Ishikawa (cell line): ENCODE measurements at regions not wholly inside any gene's neighbourhood (a gene's known extent, or its start where the extent isn't known, plus 50 kb on each side); places are given as distances from the start of the nearest gene placed in this dataset.

Source experiments
- CEBPB ChIP-seq: IDR thresholded peaks from 2 replicates; pipeline ENCODE4 v1.6.1; 2012
- CREB1 ChIP-seq: IDR thresholded peaks from 2 replicates; pipeline ENCODE4 v1.6.1; 2012; ENCODE audit warnings: low read depth
- EGR1 ChIP-seq: IDR thresholded peaks from 2 replicates; pipeline ENCODE4 v1.6.1; 2012
- EP300 ChIP-seq: IDR thresholded peaks from 2 replicates; pipeline ENCODE4 v1.6.1; 2012; ENCODE audit warnings: borderline replicate concordance
- FOXM1 ChIP-seq: IDR thresholded peaks from 2 replicates; pipeline ENCODE4 v1.6.1; 2012; ENCODE audit warnings: low read depth, borderline replicate concordance
- NFIC ChIP-seq: IDR thresholded peaks from 2 replicates; pipeline ENCODE4 v1.6.1; 2012
- RAD21 ChIP-seq: IDR thresholded peaks from 2 replicates; pipeline ENCODE4 v1.6.1; 2012; ENCODE audit warnings: low read depth
- TAF1 ChIP-seq: IDR thresholded peaks from 2 replicates; pipeline ENCODE4 v1.6.1; 2012; ENCODE audit warnings: low read depth, mild to moderate bottlenecking
- TCF12 ChIP-seq: IDR thresholded peaks from 2 replicates; pipeline ENCODE4 v1.6.1; 2012; ENCODE audit warnings: low read depth
- TEAD4 ChIP-seq: IDR thresholded peaks from 2 replicates; pipeline ENCODE4 v1.6.1; 2012
- YY1 ChIP-seq: IDR thresholded peaks from 2 replicates; pipeline ENCODE4 v1.6.1; 2012; ENCODE audit warnings: low read depth
- ZBTB7A ChIP-seq: IDR thresholded peaks from 2 replicates; pipeline ENCODE4 v1.6.1; 2012; ENCODE audit warnings: low read depth
- TF ChIP-seq, protein P1 (sequence below): IDR thresholded peaks from 2 replicates; pipeline ENCODE4 v1.6.1; 2012
- TF ChIP-seq, protein P2 (sequence below): IDR thresholded peaks from 2 replicates; pipeline ENCODE4 v1.6.1; 2012; ENCODE audit warnings: low read depth, mild to moderate bottlenecking
- TF ChIP-seq, protein P3 (sequence below): IDR thresholded peaks from 2 replicates; pipeline ENCODE4 v1.6.1; 2012

DNA sequence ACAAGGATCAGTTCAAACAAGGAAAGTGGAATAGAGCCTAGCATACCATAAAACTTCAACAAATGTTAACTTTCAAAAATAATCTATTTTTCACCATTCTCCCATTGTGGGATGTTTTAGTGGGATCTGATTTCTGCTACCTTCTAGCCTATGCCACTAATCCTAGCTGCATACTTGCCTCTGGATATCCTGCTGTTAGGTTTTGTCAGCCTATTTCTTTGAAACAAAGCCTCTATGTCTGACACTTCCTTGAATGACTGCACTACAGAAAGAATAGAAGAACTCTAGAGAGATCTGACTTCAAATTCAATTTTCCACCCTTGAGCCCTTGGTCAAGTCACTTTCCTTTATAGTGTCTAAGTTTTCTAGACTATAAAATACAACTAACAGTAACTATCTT, 291.5 kb downstream of the PTH2R start:
- TF ChIP-seq RAD21 (no peak), NFIC (no peak)
- TF ChIP-seq, protein P1, sequence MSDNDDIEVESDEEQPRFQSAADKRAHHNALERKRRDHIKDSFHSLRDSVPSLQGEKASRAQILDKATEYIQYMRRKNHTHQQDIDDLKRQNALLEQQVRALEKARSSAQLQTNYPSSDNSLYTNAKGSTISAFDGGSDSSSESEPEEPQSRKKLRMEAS, result no peak

DNA sequence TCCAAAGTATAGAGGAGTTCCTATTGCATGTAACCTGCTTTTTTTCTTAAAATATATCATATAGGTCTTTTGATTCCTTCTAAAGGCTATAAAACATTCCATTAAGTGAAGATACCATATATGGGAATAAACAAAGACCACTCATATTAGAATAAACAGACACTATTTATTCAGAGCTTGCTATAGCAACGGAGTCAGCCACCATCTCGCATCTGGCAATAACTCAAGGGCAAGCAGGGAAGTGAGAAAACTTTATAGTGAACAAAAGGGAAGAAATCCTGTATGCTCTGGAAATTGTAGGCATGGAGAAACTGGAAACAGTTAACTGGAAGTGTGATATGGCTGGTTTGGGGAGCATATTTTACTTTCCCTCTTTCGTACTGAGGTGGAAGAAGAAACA, 301.9 kb downstream of the PTH2R start:
- no peak for TF ChIP-seq ZBTB7A
- no peak for TF ChIP-seq FOXM1
- no peak for TF ChIP-seq CEBPB
- TF ChIP-seq EGR1, result no peak
- TF ChIP-seq CREB1, result no peak
- TF ChIP-seq, protein P2, sequence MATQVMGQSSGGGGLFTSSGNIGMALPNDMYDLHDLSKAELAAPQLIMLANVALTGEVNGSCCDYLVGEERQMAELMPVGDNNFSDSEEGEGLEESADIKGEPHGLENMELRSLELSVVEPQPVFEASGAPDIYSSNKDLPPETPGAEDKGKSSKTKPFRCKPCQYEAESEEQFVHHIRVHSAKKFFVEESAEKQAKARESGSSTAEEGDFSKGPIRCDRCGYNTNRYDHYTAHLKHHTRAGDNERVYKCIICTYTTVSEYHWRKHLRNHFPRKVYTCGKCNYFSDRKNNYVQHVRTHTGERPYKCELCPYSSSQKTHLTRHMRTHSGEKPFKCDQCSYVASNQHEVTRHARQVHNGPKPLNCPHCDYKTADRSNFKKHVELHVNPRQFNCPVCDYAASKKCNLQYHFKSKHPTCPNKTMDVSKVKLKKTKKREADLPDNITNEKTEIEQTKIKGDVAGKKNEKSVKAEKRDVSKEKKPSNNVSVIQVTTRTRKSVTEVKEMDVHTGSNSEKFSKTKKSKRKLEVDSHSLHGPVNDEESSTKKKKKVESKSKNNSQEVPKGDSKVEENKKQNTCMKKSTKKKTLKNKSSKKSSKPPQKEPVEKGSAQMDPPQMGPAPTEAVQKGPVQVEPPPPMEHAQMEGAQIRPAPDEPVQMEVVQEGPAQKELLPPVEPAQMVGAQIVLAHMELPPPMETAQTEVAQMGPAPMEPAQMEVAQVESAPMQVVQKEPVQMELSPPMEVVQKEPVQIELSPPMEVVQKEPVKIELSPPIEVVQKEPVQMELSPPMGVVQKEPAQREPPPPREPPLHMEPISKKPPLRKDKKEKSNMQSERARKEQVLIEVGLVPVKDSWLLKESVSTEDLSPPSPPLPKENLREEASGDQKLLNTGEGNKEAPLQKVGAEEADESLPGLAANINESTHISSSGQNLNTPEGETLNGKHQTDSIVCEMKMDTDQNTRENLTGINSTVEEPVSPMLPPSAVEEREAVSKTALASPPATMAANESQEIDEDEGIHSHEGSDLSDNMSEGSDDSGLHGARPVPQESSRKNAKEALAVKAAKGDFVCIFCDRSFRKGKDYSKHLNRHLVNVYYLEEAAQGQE, result no peak
- TF ChIP-seq NFIC, result no peak
- TF ChIP-seq RAD21, result no peak
- TF ChIP-seq TCF12, result no peak
- no peak for TF ChIP-seq EP300
- no peak for TF ChIP-seq YY1
- TF ChIP-seq, protein P1, result no peak
- TF ChIP-seq TEAD4, result no peak
- no peak for TF ChIP-seq TAF1
- TF ChIP-seq, protein P3, sequence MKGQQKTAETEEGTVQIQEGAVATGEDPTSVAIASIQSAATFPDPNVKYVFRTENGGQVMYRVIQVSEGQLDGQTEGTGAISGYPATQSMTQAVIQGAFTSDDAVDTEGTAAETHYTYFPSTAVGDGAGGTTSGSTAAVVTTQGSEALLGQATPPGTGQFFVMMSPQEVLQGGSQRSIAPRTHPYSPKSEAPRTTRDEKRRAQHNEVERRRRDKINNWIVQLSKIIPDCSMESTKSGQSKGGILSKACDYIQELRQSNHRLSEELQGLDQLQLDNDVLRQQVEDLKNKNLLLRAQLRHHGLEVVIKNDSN, result no peak

DNA sequence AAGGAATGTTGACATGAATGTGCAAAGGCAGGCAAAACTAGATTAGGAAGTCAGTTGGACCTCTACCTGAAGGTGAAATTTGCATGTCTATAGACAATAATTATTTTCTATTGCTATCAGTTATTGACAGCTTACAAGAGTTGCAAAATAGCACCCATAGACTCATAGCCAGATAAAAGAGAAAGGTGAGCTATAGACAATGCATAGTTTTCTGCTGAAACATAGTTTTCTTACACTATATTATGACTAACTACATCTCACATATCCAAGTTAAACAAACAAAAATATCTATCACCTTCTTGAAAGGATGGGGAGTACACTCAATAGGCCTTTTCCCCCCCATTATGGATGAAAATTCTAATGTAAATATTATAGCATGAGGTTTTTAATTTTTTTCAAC, 305.0 kb downstream of the PTH2R start:
- no peak for TF ChIP-seq CREB1
- TF ChIP-seq YY1, result no peak
- TF ChIP-seq, protein P2, result no peak
- TF ChIP-seq FOXM1, result no peak
- TF ChIP-seq TCF12, result no peak
- no peak for TF ChIP-seq RAD21
- TF ChIP-seq, protein P3, result no peak
- no peak for TF ChIP-seq EGR1
- TF ChIP-seq, protein P1, result no peak
- no peak for TF ChIP-seq TEAD4
- TF ChIP-seq TAF1, result no peak

DNA sequence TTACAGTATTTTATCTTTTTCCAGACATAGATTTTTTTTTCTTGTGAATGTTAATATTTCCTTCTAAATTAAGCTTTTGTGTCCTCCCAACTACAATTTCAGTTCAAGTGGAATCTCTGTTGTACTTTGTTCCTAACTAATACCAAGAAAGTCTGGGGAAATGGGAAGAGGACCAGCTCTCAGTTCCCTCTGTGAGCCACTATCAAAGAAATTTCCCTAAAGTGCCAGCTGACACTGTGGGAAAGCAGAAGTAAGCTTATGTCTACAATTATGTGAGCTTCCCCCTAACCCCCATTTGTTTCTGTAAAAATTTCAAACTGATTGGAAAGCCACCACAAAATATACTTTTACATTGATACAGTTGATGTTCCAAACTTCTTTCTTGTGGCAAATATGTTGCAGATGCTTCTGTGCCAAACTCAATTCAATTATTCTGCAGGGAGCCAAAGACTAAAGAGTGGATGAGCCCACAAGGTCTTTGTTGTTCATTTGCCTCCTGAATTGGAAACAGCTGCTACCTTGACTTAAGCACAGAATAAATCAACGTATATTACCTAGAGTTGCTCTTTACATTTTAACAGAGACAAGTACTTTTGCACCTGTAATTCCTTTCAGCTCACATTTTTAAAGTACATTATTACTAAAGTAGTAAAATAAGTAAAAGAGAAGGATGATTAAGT, 306.6 kb downstream of the PTH2R start:
- TF ChIP-seq, protein P3, result no peak
- TF ChIP-seq TCF12, result no peak
- no peak for TF ChIP-seq CREB1
- TF ChIP-seq EGR1, result no peak
- TF ChIP-seq ZBTB7A, result no peak
- TF ChIP-seq YY1, result no peak
- no peak for TF ChIP-seq TEAD4
- TF ChIP-seq CEBPB, result no peak
- no peak for TF ChIP-seq EP300
- TF ChIP-seq NFIC, result no peak
- TF ChIP-seq RAD21, result no peak
- TF ChIP-seq, protein P2, result no peak
- no peak for TF ChIP-seq FOXM1
- TF ChIP-seq TAF1, result no peak
